ENCODE measurements at regions not wholly inside any gene's neighbourhood (a gene's known extent, or its start where the extent isn't known, plus 50 kb on each side); places are given as distances from the start of the nearest gene placed in this dataset.

DNA sequence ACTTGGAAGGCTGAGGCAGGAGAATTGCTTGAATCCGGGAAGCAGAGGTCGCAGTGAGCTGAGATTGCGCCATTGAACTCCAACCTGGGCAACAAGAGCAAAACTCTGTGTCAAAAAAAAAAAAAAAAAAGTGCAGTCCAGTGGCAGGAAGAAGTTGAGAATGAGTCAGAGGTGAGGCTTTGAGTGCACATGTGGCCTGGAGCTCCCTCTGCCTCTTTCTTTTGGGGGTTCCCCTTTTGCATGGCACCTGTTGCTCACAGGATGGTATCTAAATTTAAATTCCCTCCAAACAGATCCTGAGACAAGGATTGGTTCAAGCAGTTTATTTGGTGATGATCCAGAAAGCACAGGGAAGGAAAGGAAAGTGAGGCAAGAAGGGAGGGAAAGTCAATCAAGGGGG, 151.4 kb upstream of the STX18 start:
- peak; percentile 49 for DNase-seq (ENCODE audit: low spot score)

GRCh38 chr4:4690854-4691253, 149.0 kb upstream of the STX18 start:
- no peak for DNase-seq (ENCODE audit: low spot score)

DNA sequence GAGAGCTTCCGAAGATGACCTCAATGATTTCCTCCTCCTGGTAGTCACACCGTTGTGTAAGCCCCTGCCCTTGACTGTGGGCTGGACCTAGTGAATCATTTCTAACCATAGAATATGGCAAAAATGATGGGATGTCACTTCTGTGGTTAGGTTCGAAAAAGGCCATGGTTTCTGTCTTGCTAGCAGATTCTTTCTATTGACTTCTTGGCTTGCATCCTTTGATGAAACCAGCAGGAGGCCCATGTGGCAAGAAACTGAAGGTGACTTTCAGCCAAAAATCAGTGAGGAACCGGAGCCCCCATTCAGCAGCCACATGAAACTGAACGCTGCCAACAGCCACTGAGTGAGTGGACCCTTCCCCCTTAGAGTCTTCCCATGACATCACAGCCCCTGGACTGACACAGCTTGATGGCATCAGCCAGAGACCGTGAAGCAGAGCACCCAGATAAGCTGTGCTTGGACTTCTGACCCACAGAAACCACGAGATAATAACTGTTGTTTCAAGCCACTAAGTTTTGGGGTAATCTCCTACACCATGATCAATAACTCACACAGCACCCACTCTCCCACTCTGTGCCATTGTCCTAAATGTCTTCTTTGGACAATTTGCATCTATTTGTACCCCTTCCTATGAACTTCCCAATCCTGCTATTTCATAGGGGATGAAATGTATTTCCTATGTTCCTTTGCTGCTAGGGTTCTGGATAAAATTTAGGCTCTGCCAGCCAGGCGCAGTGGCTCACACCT, 148.0 kb upstream of the STX18 start:
- no peak for DNase-seq (ENCODE audit: low spot score)

DNA sequence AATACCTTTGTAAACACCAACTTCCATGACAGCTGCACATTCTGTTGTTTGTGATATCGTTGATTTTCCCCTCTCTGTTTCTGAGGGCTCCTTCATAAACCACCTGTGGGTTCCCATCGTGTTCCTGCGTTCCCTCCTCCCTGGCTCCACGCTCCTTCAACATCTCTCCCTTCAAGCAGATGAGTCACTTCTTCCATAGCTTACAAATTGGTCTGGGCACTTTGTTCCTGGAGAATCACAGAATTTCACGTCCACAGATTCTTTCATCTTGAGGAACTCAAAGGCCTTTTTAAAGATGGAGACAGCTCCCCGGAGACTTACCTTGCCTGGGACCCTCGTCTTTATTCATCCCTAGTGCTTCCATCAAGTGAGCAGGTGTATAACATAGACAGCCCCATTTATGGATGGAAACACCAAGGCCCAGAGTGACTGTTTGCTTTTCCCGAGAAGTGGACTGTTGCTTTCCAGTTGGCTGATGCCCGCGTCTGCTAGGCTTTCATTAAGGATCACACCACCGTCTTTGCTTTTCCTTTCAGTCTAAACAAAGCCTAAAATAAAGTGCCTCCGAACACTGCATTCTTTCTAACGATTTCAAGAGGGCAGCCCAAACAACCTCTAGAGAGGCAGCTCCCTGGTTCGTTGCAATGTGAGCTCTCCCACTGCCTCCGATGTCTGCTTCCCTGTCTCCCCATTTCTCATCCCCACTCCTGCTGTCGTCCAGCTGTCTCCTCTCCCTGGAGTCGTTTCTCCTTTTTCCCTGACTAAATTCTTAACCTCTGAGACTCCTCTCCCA, 146.3 kb upstream of the STX18 start:
- no peak for DNase-seq (ENCODE audit: low spot score)

- DNase-seq (ENCODE audit: low spot score), result no peak
Measured at GRCh38 chr4:4687100-4687499, 145.3 kb upstream of the STX18 start.

DNA sequence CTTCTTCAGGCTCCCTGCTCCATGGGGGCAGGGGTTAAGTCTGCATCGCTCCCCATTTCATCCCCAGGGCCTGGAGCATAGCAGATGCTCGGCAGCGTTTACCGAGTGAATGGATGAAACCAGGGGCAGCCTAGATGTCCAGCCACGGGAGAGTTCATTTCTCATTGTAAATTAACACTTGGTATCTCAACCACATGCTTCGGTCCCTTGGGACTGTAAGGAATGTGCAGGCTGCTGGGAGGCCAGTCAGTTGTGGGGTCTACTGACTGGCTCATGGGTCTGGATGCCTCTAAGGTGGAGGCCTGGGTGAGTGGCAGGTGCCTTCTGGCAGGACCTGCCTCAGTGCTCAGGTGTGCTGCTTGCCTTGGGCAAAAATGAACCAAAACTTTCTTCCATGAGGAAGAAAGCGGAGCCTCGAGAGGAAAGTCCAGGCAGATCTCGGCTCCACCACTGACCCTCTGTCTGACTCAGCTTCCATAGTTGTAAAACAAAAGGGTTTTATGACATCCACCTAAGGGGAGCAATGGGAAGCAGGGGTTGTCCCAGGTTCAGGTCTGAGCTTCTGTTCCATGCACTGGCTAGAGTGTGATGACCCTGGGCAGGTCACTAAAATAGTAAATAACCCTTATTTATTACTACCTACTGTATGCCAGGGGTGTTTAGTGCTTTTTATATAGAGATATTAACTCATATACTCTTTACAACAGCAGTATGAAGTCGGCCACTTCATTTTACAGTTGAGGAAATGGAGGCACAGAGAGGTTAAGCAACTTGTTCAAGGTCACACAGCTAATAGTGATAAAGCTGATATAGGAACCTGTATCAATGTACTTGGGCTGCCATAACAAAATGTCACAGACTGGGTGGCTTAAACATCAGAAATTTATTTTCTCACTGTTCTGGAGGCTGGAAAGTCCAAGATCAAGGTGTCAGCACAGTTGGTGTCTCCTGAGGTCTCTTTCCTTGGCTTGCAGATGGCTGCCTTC, 144.3 kb upstream of the STX18 start:
- DNase-seq (ENCODE audit: low spot score), result no peak

GRCh38 chr4:4681653-4682052, 139.8 kb upstream of the STX18 start:
- no peak for DNase-seq (ENCODE audit: low spot score)

- no peak for DNase-seq (ENCODE audit: low spot score)
Measured at GRCh38 chr4:4680758-4681157, 138.9 kb upstream of the STX18 start.

- DNase-seq (ENCODE audit: low spot score), result no peak
Measured at GRCh38 chr4:4680243-4680642, 138.4 kb upstream of the STX18 start.

- peak; percentile 84 for DNase-seq (ENCODE audit: low spot score)
Measured at GRCh38 chr4:4677556-4678522, 136.0 kb upstream of the STX18 start.

- DNase-seq (ENCODE audit: low spot score), result no peak
Measured at GRCh38 chr4:4675641-4676040, 133.8 kb upstream of the STX18 start.

GRCh38 chr4:4675051-4675581, 133.3 kb upstream of the STX18 start:
- DNase-seq (ENCODE audit: low spot score), result no peak

DNA sequence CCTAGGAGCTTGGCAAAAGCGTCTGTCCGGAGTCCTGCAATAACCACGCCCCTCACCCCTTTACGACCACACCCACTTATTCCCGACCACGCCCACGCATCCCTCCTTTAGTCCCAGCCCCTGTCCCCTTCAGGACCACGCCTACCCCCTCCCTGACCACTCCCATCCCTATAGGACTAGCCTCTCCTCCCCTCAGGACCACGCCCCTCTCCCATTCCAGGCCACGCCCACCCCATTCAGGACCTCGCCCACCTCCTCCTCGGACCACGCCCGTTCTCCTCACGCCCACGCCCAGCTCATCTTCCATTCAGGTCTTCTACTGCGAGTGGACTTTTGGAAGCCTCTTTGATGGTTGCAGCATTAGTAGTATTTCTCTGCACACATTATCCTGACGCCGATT, 131.2 kb upstream of the STX18 start:
- DNase-seq (ENCODE audit: low spot score), result peak; percentile 83

GRCh38 chr4:4672402-4672801, 130.6 kb upstream of the STX18 start:
- no peak for DNase-seq (ENCODE audit: low spot score)

- DNase-seq (ENCODE audit: low spot score), result no peak
Measured at GRCh38 chr4:4671774-4672349, 130.0 kb upstream of the STX18 start.

GRCh38 chr4:4670869-4671268, 129.0 kb upstream of the STX18 start:
- DNase-seq (ENCODE audit: low spot score), result no peak

DNA sequence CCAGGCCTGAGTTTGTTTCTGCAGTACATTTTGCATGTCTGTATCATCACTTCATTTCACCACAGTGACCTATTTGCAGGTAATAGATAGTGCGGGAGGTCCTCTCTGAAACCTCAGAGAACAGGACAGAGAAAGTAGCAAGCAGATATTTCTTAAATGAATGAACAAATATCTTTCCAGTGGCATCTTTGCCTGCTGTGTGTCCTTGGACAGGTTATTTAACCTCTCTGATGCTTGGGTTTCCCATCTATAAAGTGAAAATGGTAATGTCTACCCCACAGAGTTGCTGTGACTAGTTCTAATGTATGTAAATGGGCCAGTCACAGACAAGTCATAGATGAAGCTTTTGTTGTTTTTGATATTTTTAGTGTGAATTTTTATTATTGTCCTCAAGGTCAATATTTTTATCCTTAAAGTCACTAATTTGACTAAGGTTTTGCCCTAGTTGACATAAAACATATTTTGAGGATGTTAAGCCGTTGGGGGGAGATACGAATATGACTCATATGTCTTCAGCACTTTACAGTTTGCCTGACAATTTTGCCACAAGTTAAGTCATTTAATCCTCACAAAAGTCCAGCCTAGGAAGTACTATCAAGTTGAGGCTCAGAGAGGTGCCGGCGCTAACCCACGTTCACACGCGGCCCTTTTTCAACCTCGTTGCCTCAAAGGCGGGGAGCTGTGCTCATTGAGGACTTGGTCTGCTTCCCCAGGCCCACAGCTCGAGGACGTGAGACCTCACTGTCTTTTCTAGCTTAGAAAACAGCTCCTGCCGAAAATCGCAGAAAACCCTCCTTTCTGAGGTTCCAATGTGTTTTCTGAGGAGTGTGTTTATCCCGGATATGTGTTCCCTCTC, 126.7 kb upstream of the STX18 start:
- no peak for DNase-seq (ENCODE audit: low spot score)

GRCh38 chr4:4667622-4668081, 125.8 kb upstream of the STX18 start:
- DNase-seq (ENCODE audit: low spot score), result peak; percentile 52
